ENCODE measurements at regions not wholly inside any gene's neighbourhood (a gene's known extent, or its start where the extent isn't known, plus 50 kb on each side); places are given as distances from the start of the nearest gene placed in this dataset.

- no peak for DNase-seq
Measured at GRCh38 chr6:14966906-14967711, 278.8 kb upstream of the JARID2 start.

GRCh38 chr6:14968056-14968637 lies 277.7 kb upstream of the JARID2 start:
- DNase-seq = no peak

GRCh38 chr6:14969126-14969525 lies 276.7 kb upstream of the JARID2 start:
- DNase-seq = no peak

GRCh38 chr6:14972379-14973067 lies 273.3 kb upstream of the JARID2 start:
- no peak for DNase-seq

GRCh38 chr6:14974372-14974771 lies 271.5 kb upstream of the JARID2 start:
- no peak for DNase-seq

GRCh38 chr6:14974792-14975470 lies 270.9 kb upstream of the JARID2 start:
- no peak for DNase-seq

GRCh38 chr6:14975471-14975817 lies 270.4 kb upstream of the JARID2 start:
- DNase-seq = no peak

GRCh38 chr6:14977747-14978382 lies 268.0 kb upstream of the JARID2 start:
- no peak for DNase-seq

GRCh38 chr6:14981960-14982359 lies 263.9 kb upstream of the JARID2 start:
- DNase-seq = no peak

- no peak for DNase-seq
Measured at GRCh38 chr6:14983599-14984518, 262.0 kb upstream of the JARID2 start.

GRCh38 chr6:14984519-14984853 lies 261.4 kb upstream of the JARID2 start:
- DNase-seq = no peak

- no peak for DNase-seq
Measured at GRCh38 chr6:14985366-14985765, 260.5 kb upstream of the JARID2 start.

- DNase-seq = no peak
Measured at GRCh38 chr6:14986370-14986769, 259.5 kb upstream of the JARID2 start.

GRCh38 chr6:14987490-14987889 lies 258.4 kb upstream of the JARID2 start:
- no peak for DNase-seq

- no peak for DNase-seq
Measured at GRCh38 chr6:14992382-14992781, 253.5 kb upstream of the JARID2 start.

GRCh38 chr6:14995208-14995607 lies 250.7 kb upstream of the JARID2 start:
- no peak for DNase-seq

GRCh38 chr6:14995966-14996602 lies 249.8 kb upstream of the JARID2 start:
- DNase-seq = no peak

- DNase-seq = no peak
Measured at GRCh38 chr6:14996892-14997291, 249.0 kb upstream of the JARID2 start.

GRCh38 chr6:14997507-14997906 lies 248.4 kb upstream of the JARID2 start:
- DNase-seq = no peak

GRCh38 chr6:14999106-14999505 lies 246.8 kb upstream of the JARID2 start:
- DNase-seq = no peak

- no peak for DNase-seq
Measured at GRCh38 chr6:15001326-15001910, 244.5 kb upstream of the JARID2 start.

Measured in stimulated activated CD4-positive, alpha-beta T cell treated with anti-CD3 and anti-CD28 coated beads, Interleukin-2, amount 100 ng/mL, for 48 hours (primary cell).